ENCODE measurements at regions not wholly inside any gene's neighbourhood (a gene's known extent, or its start where the extent isn't known, plus 50 kb on each side); places are given as distances from the start of the nearest gene placed in this dataset.

- TF ChIP-seq POLR2AphosphoS5 (IDR thresholded peaks at IDR 0.05) (no peak), CTCF (IDR thresholded peaks at IDR 0.05) (no peak), POLR2A (IDR thresholded peaks at IDR 0.05) (no peak), EP300 (IDR thresholded peaks at IDR 0.05) (no peak)
These were observed 172.7 kb downstream of the TAF11L14 start for GRCh38 chr5:17806818-17807468.
